GM18499 (cell line): ENCODE measurements at regions not wholly inside any gene's neighbourhood (a gene's known extent, or its start where the extent isn't known, plus 50 kb on each side); places are given as distances from the start of the nearest gene placed in this dataset.

Experiments used
- ATAC-seq: cut with Tn5 transposase; IDR thresholded peaks from one replicate; pipeline ENCODE4 v1.9.1; 2021; ENCODE audit warnings: moderate number of reproducible peaks; ENCODE audit not compliant: insufficient read depth, unreplicated experiment

GRCh38 chr1:209435654-209436566 is 147.6 kb upstream of the CAMK1G start:
- no peak for ATAC-seq

GRCh38 chr1:209439828-209440227 is 143.7 kb upstream of the CAMK1G start:
- no peak for ATAC-seq

GRCh38 chr1:209443361-209443931 is 140.1 kb upstream of the CAMK1G start:
- ATAC-seq: no peak

GRCh38 chr1:209443975-209444651 is 139.4 kb upstream of the CAMK1G start:
- no peak for ATAC-seq

- no peak for ATAC-seq
Measured at GRCh38 chr1:209444961-209445360, 138.6 kb upstream of the CAMK1G start.

- ATAC-seq: no peak
Measured at GRCh38 chr1:209445576-209445975, 137.9 kb upstream of the CAMK1G start.

GRCh38 chr1:209446356-209446755 is 137.2 kb upstream of the CAMK1G start:
- ATAC-seq: no peak

GRCh38 chr1:209454340-209454994 is 129.0 kb upstream of the CAMK1G start:
- ATAC-seq: no peak

GRCh38 chr1:209455145-209455544 is 128.4 kb upstream of the CAMK1G start:
- no peak for ATAC-seq

- ATAC-seq: no peak
Measured at GRCh38 chr1:209455661-209456358, 127.7 kb upstream of the CAMK1G start.

GRCh38 chr1:209456878-209457277 is 126.6 kb upstream of the CAMK1G start:
- ATAC-seq: no peak

- ATAC-seq: no peak
Measured at GRCh38 chr1:209457401-209458125, 126.0 kb upstream of the CAMK1G start.

GRCh38 chr1:209458921-209459320 is 124.6 kb upstream of the CAMK1G start:
- ATAC-seq: no peak

GRCh38 chr1:209461168-209461567 is 122.3 kb upstream of the CAMK1G start:
- no peak for ATAC-seq

- ATAC-seq: no peak
Measured at GRCh38 chr1:209462433-209462832, 121.1 kb upstream of the CAMK1G start.

GRCh38 chr1:209463441-209463840 is 120.1 kb upstream of the CAMK1G start:
- ATAC-seq: no peak

- ATAC-seq: no peak
Measured at GRCh38 chr1:209473025-209473424, 110.5 kb upstream of the CAMK1G start.

- ATAC-seq: no peak
Measured at GRCh38 chr1:209480345-209480744, 103.2 kb upstream of the CAMK1G start.

GRCh38 chr1:209483691-209484090 is 99.8 kb upstream of the CAMK1G start:
- ATAC-seq: no peak
